PC-9 (cell line): ENCODE measurements at regions not wholly inside any gene's neighbourhood (a gene's known extent, or its start where the extent isn't known, plus 50 kb on each side); places are given as distances from the start of the nearest gene placed in this dataset.

Source experiments
- EZH2 ChIP-seq: fragments of 200-600 bp; sonication (generic); IDR thresholded peaks from 2 replicates; pipeline ENCODE4 v1.8.0; 2017; ENCODE audit warnings: antibody characterized with exemption, low read depth
- TF ChIP-seq, protein P1 (sequence below): fragments of 200-600 bp; sonication (generic); conservative IDR thresholded peaks from 2 replicates; pipeline ENCODE4 v1.6.1; 2017; ENCODE audit warnings: mixed run types, antibody characterized with exemption, mild to moderate bottlenecking, moderate library complexity

DNA sequence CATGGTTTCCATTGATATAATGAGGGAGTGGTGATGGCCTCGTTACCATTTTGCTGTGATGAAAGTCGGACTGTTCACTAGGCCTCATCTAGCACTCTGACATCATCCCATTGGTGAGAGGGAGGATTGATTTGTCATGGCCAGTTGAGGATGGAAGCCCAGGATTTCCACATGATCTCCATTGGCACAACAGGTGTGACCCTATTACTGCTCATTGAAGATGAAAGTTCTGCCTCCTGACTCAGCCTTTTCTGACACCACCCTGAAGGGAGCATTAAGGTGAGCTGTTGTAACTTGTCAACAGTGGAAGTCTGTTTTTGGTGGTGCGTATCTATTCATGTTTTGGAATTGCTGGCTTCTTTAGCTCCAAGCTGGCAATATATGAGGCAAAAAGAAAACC is 144.2 kb downstream of the PABPC4L start:
- TF ChIP-seq EZH2, result no peak
- TF ChIP-seq, protein P1, sequence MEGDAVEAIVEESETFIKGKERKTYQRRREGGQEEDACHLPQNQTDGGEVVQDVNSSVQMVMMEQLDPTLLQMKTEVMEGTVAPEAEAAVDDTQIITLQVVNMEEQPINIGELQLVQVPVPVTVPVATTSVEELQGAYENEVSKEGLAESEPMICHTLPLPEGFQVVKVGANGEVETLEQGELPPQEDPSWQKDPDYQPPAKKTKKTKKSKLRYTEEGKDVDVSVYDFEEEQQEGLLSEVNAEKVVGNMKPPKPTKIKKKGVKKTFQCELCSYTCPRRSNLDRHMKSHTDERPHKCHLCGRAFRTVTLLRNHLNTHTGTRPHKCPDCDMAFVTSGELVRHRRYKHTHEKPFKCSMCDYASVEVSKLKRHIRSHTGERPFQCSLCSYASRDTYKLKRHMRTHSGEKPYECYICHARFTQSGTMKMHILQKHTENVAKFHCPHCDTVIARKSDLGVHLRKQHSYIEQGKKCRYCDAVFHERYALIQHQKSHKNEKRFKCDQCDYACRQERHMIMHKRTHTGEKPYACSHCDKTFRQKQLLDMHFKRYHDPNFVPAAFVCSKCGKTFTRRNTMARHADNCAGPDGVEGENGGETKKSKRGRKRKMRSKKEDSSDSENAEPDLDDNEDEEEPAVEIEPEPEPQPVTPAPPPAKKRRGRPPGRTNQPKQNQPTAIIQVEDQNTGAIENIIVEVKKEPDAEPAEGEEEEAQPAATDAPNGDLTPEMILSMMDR, result no peak
